ENCODE measurements at regions not wholly inside any gene's neighbourhood (a gene's known extent, or its start where the extent isn't known, plus 50 kb on each side); places are given as distances from the start of the nearest gene placed in this dataset.

GRCh38 chr4:138964716-138965426 is 50.7 kb upstream of the NOCT start:
- no peak for DNase-seq (ENCODE audit: low read depth)
- no peak overlapping the region for H3K4me3 ChIP-seq (ENCODE audit: low read depth, low read length)
- TF ChIP-seq MYC (IDR thresholded peaks at IDR 0.05; ENCODE audit: low read depth, low read length) = no peak
- TF ChIP-seq, protein P1, sequence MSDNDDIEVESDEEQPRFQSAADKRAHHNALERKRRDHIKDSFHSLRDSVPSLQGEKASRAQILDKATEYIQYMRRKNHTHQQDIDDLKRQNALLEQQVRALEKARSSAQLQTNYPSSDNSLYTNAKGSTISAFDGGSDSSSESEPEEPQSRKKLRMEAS (IDR thresholded peaks at IDR 0.05; ENCODE audit: low read depth, low read length) = no peak
- TF ChIP-seq POLR2A (IDR thresholded peaks at IDR 0.05; ENCODE audit: extremely low read depth, insufficient read length) = no peak
- TF ChIP-seq, protein P2, sequence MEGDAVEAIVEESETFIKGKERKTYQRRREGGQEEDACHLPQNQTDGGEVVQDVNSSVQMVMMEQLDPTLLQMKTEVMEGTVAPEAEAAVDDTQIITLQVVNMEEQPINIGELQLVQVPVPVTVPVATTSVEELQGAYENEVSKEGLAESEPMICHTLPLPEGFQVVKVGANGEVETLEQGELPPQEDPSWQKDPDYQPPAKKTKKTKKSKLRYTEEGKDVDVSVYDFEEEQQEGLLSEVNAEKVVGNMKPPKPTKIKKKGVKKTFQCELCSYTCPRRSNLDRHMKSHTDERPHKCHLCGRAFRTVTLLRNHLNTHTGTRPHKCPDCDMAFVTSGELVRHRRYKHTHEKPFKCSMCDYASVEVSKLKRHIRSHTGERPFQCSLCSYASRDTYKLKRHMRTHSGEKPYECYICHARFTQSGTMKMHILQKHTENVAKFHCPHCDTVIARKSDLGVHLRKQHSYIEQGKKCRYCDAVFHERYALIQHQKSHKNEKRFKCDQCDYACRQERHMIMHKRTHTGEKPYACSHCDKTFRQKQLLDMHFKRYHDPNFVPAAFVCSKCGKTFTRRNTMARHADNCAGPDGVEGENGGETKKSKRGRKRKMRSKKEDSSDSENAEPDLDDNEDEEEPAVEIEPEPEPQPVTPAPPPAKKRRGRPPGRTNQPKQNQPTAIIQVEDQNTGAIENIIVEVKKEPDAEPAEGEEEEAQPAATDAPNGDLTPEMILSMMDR (IDR thresholded peaks at IDR 0.05; ENCODE audit: low read depth, low read length) = no peak

- DNase-seq (ENCODE audit: low read depth) = no peak
- TF ChIP-seq POLR2A (IDR thresholded peaks at IDR 0.05; ENCODE audit: extremely low read depth, insufficient read length) = no peak
These were observed 52.2 kb upstream of the NOCT start for GRCh38 chr4:138963412-138963811.

DNA sequence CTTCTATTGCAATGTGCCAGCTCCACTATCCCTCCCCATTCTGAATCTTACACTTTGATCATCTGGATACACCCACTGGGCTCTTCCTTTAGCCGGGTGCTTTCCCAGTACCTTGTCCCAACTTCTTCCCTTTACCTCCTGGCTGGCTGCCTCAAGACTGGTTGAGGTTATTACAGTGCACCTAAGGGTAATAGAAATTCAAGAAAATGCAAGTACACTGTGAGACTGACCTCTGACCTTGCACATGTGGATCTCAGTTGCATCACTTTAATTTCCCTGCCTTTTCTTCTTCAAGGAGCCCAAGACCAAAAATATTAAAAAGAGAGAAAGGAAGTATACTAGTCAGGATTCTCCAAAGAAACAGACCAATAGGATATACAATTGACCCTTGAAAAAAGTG is 53.9 kb upstream of the NOCT start:
- TF ChIP-seq, protein P1 (IDR thresholded peaks at IDR 0.05; ENCODE audit: low read depth, low read length) = no peak
- TF ChIP-seq POLR2A (IDR thresholded peaks at IDR 0.05; ENCODE audit: extremely low read depth, insufficient read length) = no peak
- TF ChIP-seq, protein P2 (IDR thresholded peaks at IDR 0.05; ENCODE audit: low read depth, low read length) = no peak
- TF ChIP-seq MYC (IDR thresholded peaks at IDR 0.05; ENCODE audit: low read depth, low read length) = no peak
- DNase-seq (ENCODE audit: low read depth) = no peak
- H3K4me3 ChIP-seq (ENCODE audit: low read depth, low read length) = no peak overlapping the region

More at GRCh38 chr4:138963412-138963811, 52.2 kb upstream of the NOCT start:
- no peak overlapping the region for H3K4me3 ChIP-seq (ENCODE audit: low read depth, low read length)

- H3K4me3 ChIP-seq (ENCODE audit: low read depth, low read length) = no peak overlapping the region
- no peak for DNase-seq (ENCODE audit: low read depth)
- TF ChIP-seq, protein P2 (IDR thresholded peaks at IDR 0.05; ENCODE audit: low read depth, low read length) = no peak
- TF ChIP-seq, protein P1 (IDR thresholded peaks at IDR 0.05; ENCODE audit: low read depth, low read length) = no peak
- TF ChIP-seq MYC (IDR thresholded peaks at IDR 0.05; ENCODE audit: low read depth, low read length) (no peak), POLR2A (IDR thresholded peaks at IDR 0.05; ENCODE audit: extremely low read depth, insufficient read length) (no peak)
These were observed 54.5 kb upstream of the NOCT start for GRCh38 chr4:138961129-138961528.

GRCh38 chr4:138960175-138960710 is 55.3 kb upstream of the NOCT start:
- no peak for TF ChIP-seq MYC (IDR thresholded peaks at IDR 0.05; ENCODE audit: low read depth, low read length)
- TF ChIP-seq, protein P2 (IDR thresholded peaks at IDR 0.05; ENCODE audit: low read depth, low read length) = no peak
- TF ChIP-seq, protein P1 (IDR thresholded peaks at IDR 0.05; ENCODE audit: low read depth, low read length) = no peak
- TF ChIP-seq POLR2A (IDR thresholded peaks at IDR 0.05; ENCODE audit: extremely low read depth, insufficient read length) = no peak
- no peak overlapping the region for H3K4me3 ChIP-seq (ENCODE audit: low read depth, low read length)
- no peak for DNase-seq (ENCODE audit: low read depth)

GRCh38 chr4:138959097-138959815 is 56.3 kb upstream of the NOCT start:
- no peak for TF ChIP-seq MYC (IDR thresholded peaks at IDR 0.05; ENCODE audit: low read depth, low read length)
- TF ChIP-seq, protein P1 (IDR thresholded peaks at IDR 0.05; ENCODE audit: low read depth, low read length) = no peak
- TF ChIP-seq, protein P2 (IDR thresholded peaks at IDR 0.05; ENCODE audit: low read depth, low read length) = no peak
- no peak for TF ChIP-seq POLR2A (IDR thresholded peaks at IDR 0.05; ENCODE audit: extremely low read depth, insufficient read length)
- peak; percentile 14 for DNase-seq (ENCODE audit: low read depth)
- H3K4me3 ChIP-seq (ENCODE audit: low read depth, low read length) = no peak overlapping the region
